GM21390 (cell line): ENCODE measurements at regions not wholly inside any gene's neighbourhood (a gene's known extent, or its start where the extent isn't known, plus 50 kb on each side); places are given as distances from the start of the nearest gene placed in this dataset.
"Not testable (repeated sequence)": the region's sequence is repeated elsewhere in the genome, so short reads cannot be mapped to it uniquely, and the experiment has no call there.

Experiments used
- ATAC-seq: cut with Tn5 transposase; IDR thresholded peaks from one replicate; pipeline ENCODE4 v1.9.1; 2021; ENCODE audit not compliant: unreplicated experiment

DNA sequence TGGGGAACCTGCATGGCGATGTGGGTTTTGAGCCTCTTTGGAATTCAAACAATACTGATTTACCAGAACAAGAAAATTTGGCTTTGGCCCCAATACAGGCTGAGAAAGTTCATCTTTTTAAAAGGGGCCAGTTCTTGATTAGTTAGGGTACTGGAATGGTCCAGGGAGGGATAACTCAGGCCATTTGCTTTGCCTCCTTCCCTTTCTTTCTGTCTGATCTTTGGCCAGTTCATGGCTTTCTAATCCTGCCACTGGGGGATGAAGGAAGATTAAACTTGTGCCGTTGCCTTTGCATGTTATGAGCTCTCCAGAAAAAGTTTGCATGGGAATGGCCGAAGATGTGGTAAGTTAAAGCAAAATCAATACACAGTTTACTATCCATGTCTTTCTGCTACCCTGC lies 78.4 kb downstream of the ADAMTS15 start:
- no peak for ATAC-seq

GRCh38 chr11:130527636-130528297 lies 79.3 kb downstream of the ADAMTS15 start:
- no peak for ATAC-seq

GRCh38 chr11:130528298-130529261 lies 80.1 kb downstream of the ADAMTS15 start:
- no peak for ATAC-seq

- no peak for ATAC-seq
Observed at GRCh38 chr11:130529366-130529765, 80.9 kb downstream of the ADAMTS15 start.

- ATAC-seq = no peak
Observed at GRCh38 chr11:130531061-130531460, 82.6 kb downstream of the ADAMTS15 start.

DNA sequence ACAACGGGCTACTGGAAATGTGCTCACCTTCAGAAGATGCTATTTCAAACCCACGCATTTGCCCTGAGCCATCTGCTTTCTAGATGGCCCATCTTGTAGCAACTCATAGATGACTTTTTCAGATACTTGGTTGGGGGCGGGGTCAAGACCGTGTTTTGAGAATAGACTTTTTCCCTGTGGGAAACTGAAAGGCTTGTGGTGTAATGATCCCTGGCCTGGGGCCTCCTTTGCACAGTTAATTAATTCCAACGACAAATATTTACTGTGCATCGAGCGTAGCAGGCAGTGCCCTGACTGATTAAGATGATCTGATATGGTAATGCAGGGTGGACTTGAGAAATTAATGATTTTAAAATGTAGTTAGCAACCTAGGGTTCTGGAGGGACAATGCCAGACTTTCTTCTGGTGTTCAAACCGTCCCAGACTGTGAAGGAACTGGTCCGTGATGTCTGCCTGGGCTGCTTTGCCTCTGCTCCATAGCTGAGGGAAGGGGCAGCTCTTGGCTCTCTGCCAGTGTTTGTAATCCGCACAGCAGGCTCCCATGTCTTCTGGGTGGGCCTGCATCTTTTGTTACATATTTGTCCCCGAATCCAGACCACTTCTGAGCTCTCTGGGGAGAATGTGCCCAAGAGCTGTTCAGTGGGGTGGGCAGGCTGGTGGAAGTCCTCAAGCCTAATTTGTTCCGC lies 84.8 kb downstream of the ADAMTS15 start:
- ATAC-seq = no peak

DNA sequence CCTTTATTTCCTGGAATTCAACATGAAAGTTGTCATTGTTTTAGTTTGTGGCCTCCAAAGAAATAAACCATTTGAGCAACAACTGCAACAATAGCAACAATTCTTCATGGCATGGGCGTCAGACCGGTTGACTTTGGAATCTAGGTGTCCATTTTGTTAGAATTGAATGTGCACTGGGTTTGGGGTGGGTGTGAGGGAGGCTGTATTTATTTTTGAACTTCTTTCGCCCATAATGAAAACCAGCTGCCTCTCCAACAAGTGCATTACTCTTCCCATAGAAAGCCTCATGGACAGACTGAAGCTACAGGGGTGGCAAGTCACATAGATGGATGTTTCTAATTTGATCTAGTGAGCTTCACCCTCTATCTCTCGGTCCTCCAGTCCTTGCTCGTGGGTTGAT lies 85.4 kb downstream of the ADAMTS15 start:
- ATAC-seq = no peak

DNA sequence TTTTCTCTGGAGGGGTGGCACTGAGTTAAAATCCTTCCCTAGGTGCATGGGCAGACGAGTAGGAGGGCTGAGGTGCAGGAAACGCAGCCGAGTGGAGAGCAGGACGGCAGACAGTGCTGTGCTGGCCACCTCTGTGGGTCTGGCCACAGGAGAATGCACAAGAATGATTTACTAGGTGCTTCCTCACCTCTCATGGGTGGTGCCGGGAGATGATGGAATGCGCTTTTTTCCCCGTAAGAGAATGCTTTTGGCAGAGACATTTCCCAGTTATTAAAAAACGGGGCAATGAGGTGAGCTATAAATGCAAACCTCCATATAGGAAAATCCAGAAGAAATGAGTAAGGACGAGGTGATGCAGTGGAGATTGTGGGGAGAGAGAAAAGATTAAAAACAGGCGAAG lies 86.1 kb downstream of the ADAMTS15 start:
- no peak for ATAC-seq

GRCh38 chr11:130535520-130535919 lies 87.1 kb downstream of the ADAMTS15 start:
- ATAC-seq = no peak

DNA sequence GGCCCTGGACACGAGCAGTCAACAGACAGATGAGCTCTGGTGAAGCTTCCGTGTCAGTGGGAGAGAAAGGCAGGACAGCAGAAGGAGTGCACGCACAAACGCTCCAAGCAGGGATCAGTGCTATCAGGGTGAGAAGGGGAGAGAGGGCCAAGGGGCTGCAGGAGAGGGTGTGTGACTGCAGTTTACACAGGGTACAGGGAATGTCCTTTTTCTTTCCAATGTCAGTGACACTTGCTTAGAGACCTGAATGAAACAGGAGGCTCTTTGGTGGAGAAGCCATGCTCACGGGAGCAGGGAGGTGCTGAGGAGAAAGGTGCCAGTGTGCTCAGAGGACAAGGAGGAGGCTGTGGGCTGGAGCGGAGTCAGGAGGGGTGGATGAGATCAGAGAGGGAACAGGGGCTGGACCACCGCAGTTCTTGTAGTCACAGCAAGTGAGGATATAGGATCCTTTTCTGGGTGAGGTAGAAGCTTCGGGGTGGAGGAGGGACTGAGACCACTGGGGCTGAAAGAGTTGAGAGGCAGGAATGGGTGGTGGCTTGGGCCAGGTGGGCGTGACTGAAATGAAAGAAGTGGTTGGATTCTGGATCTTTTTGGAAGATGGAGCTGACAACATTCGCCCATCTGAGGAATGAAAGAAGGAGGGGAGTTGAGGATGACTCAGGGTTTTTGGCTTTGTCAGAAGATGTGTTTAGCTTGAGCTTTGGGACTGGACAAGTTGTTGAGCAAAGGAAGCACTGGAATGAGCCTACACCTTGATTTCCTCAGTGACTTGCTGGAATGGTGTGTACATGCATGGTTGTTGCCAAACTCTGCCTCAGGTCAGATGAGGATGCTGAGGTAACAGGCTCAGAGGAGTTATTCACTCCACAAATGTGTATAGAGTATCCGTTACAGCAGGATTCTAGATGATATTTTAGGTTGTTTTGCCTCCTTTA lies 87.9 kb downstream of the ADAMTS15 start:
- ATAC-seq = no peak

- not testable (repeated sequence) for ATAC-seq
Observed at GRCh38 chr11:130539680-130540079, 91.2 kb downstream of the ADAMTS15 start.

DNA sequence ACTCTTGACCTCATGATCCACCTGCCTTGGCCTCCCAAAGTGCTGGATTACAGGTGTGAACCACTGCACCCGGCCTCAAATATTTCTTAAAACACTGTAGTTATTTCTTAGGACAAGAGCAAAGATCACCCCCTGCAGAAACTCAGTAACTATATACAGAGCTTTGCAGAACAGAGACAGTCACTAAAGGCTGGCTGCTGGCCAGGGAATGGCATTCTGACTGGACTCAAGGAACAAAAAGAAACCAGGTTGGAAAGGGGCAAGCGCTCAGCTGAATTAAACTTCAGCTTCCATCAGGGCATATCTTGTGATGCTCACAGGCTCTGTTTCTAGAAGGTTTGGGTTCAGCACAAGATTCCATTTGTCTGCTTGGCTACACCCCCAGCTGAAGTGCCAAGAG lies 95.8 kb downstream of the ADAMTS15 start:
- no peak for ATAC-seq

GRCh38 chr11:130545449-130546072 lies 97.1 kb downstream of the ADAMTS15 start:
- ATAC-seq = no peak

DNA sequence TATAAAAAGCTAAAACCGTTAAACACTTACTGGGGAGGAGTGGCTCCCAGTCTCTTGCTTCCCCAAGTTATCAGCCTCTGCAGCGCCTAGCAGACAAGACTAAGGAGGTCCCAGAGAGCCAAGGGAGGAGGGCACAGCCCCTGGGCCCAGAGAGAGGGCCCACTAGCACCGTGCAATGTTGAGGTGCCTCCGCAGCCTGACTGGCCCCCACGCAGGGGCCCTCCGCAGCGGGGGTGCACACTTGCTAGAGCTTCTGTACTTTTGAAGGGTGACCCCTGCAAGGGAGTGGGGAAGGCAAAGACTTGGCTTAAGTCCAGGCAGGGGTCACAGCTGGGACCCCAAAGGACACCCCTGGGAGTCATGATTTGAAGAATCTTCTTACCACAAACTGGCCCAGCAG lies 98.0 kb downstream of the ADAMTS15 start:
- ATAC-seq = no peak

GRCh38 chr11:130546901-130547694 lies 98.7 kb downstream of the ADAMTS15 start:
- no peak for ATAC-seq

DNA sequence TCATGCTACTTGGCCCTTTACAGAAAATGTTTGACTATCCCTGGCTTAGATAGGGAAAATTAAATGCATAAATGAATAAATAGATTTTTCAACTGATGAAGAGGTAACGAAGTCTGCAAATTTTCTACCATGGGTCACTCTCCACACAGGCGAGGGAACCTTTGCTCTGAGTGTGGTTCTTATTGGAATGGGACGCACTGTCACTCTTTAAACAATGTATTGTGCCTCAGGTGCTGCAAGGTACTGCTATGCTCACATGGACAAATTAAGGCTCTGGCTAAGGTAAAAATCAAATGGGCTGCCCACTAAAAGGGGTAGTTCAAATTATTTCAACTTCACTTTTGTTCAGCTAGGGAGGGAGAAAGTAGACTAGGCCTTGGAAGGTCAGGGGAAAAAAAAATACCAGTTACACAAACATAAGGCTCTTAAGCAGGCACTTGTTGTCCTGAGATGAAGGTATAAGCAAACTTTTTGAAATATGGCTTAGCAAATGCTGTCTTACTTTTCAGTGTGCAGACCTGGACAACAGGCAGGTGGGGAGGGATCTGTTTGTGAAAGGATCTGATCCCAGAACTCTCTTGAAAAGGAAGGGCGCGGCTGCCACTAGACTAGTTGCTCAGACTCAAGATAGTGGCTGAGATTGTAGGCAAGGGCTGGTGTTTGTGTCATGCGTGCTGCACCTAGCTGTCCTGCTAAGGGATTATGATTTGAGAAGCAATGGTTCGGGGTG lies 99.5 kb downstream of the ADAMTS15 start:
- no peak for ATAC-seq

DNA sequence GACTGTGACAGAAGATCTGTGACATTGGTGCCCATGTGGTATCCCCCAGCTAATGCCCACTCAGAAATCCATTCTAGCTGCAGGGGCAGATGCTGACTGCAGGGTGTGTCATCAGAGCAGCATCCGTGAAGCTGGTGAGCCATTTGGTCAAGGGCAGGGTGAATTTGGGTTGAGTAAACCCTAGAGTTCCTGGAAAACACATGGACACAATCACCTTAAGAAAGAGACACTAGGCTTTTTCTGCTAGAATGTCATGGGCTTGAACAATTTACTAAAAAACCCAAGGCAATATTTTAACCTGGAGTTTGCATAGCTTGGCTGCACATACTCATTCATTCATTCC lies 100.0 kb downstream of the ADAMTS15 start:
- no peak for ATAC-seq

DNA sequence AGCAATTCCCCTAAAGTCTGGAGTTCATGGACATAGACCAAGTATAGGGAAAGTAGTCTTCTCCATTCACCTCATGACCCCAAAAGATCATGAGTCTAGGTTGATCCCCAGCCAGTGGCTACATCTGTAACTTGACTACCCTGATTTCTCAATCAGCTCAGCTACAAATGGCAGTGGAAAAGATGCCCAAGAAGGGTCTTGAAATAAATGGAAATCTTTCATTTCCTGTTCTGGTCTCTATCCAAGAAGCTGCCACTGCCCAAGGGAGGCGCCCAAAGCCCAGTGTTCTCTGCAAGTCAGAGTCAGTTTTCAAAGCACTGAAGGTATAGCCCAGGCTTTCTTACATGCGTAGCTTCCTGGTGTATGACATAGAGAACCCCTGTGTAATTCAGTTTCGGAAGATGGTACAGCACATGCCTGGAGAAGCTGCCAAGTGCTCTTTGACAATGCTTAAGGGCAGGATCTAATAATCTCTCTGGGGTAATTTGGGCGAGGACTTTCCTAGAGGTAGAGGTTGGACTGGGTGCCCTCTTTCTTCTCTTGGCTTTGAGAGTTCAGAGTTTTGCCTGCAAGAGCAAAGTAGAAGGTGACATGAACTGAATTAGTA lies 101.1 kb downstream of the ADAMTS15 start:
- no peak for ATAC-seq
